IMR-90 (cell line): ENCODE measurements at regions not wholly inside any gene's neighbourhood (a gene's known extent, or its start where the extent isn't known, plus 50 kb on each side); places are given as distances from the start of the nearest gene placed in this dataset.
A peak's percentile ranks its signal among the peaks of the same experiment; 100 is the strongest.

ENCODE experiments used
- BHLHE40 ChIP-seq: fragments of 150-350 bp; IDR thresholded peaks from 2 replicates; pipeline ENCODE4 v1.6.1; 2016; ENCODE audit warnings: mild to moderate bottlenecking, low read depth, low read length
- CTCF ChIP-seq: conservative IDR thresholded peaks from 2 replicates; pipeline ENCODE4 v1.5.1; 2012; ENCODE audit warnings: mild to moderate bottlenecking, low read depth, low read length, improper control_type of control experiment
- ELK1 ChIP-seq: fragments of 150-350 bp; IDR thresholded peaks from 2 replicates; pipeline ENCODE4 v1.6.1; 2016; ENCODE audit warnings: low read depth, mild to moderate bottlenecking, low read length, moderate library complexity, borderline replicate concordance
- MAFK ChIP-seq: IDR thresholded peaks from 2 replicates; pipeline ENCODE4 v1.6.1; 2012; ENCODE audit warnings: low read depth, low read length, improper control_type of control experiment
- MXI1 ChIP-seq: IDR thresholded peaks from 2 replicates; pipeline ENCODE4 v1.6.1; 2012; ENCODE audit warnings: low read depth, mild to moderate bottlenecking, low read length, moderate library complexity, borderline replicate concordance
- POLR2A ChIP-seq: IDR thresholded peaks from 2 replicates; pipeline ENCODE4 v1.6.1; 2012; ENCODE audit warnings: mild to moderate bottlenecking, low read depth, low read length
- RAD21 ChIP-seq: IDR thresholded peaks from 2 replicates; pipeline ENCODE4 v1.6.1; 2012; ENCODE audit warnings: low read length, improper control_type of control experiment
- RCOR1 ChIP-seq: IDR thresholded peaks from 2 replicates; pipeline ENCODE4 v1.6.1; 2012; ENCODE audit warnings: mild to moderate bottlenecking, low read length, improper control_type of control experiment; ENCODE audit not compliant: insufficient replicate concordance
- USF2 ChIP-seq: fragments of 150-350 bp; IDR thresholded peaks from 2 replicates; pipeline ENCODE4 v1.6.1; 2017; ENCODE audit warnings: mild to moderate bottlenecking, antibody characterized with exemption, low read length, low read depth

GRCh38 chr3:153539263-153539662 is 377.2 kb downstream of the RAP2B start:
- TF ChIP-seq MXI1 (no peak), CTCF (no peak), RAD21 (no peak), ELK1 (no peak), RCOR1 (no peak), USF2 (no peak), BHLHE40 (no peak), MAFK (peak; percentile 39; the same call in 1 of the 2 replicates), POLR2A (no peak)
